Right lobe of liver (tissue), 6 donors: ENCODE measurements at regions not wholly inside any gene's neighbourhood (a gene's known extent, or its start where the extent isn't known, plus 50 kb on each side); places are given as distances from the start of the nearest gene placed in this dataset.

ENCODE experiments used
- ATAC-seq, 4 donors: fragments of 200-7000 bp; cut with Tn5 transposase; one replicate each; pipeline ENCODE4 v1.9.1; 2020; ENCODE audit warnings: mild to moderate bottlenecking in 4 of 4, moderate library complexity in 4 of 4
- DNase-seq, 3 donors: peaks; one replicate each; pipeline ENCODE4 v3.0.0-alpha.2; 2020
- H3K27ac ChIP-seq, 3 donors: fragments of 200-600 bp; one replicate each; pipeline ENCODE4 v1.8.0; 2022
- H3K27me3 ChIP-seq, 2 donors: fragments of 200-600 bp; one replicate each; pipeline ENCODE4 v1.8.0; 2022
- H3K36me3 ChIP-seq, 4 donors: fragments of 200-600 bp; sonication (generic) in 1 of 4; one replicate each; pipeline versions ENCODE4 v1.5.1 to v1.8.0; 2017 to 2022; ENCODE audit warnings: control low read depth in 1 of 4
- H3K4me1 ChIP-seq, 4 donors: fragments of 200-600 bp; sonication (generic) in 1 of 4; one replicate each; pipeline versions ENCODE4 v1.5.1 to v1.8.0; 2017 to 2022; ENCODE audit warnings: control low read depth in 1 of 4
- H3K4me3 ChIP-seq, 3 donors: fragments of 200-600 bp; one replicate each; pipeline ENCODE4 v1.8.0; 2022
- H3K9me3 ChIP-seq, 4 donors: fragments of 200-600 bp; sonication (generic) in 1 of 4; one replicate each; pipeline versions ENCODE4 v1.5.1 to v1.8.0; 2017 to 2022; ENCODE audit warnings: control low read depth in 1 of 4
- CTCF ChIP-seq, 4 donors: fragments of 200-600 bp in 3 of 4; fragments of 450-650 bp in 1 of 4; IDR thresholded peaks; one replicate each; pipeline versions ENCODE4 v1.5.1 to v1.8.0; 2016 to 2022; ENCODE audit warnings: antibody characterized with exemption in 4 of 4, mild to moderate bottlenecking in 2 of 4
- POLR2A ChIP-seq: fragments of 450-650 bp; IDR thresholded peaks from one replicate; pipeline ENCODE4 v1.6.1; 2017; ENCODE audit warnings: antibody characterized with exemption, mild to moderate bottlenecking
- WGBS: methylation state at CpG from one replicate; pipeline ENCODE4 v1.1.6; 2018; ENCODE audit warnings: low coverage, low lambda C conversion rate; ENCODE audit not compliant: insufficient coverage; ENCODE audit errors: missing lambda C conversion rate; 5-methylcytosine and 5-hydroxymethylcytosine counted together
- intact Hi-C, 2 donors: fragments of 100-400 bp; cut with DNase I; formaldehyde crosslinking; loops; one replicate each; pipeline versions ENCODE4 v1.11.2 to v1.14.1; 2022
- donor health status: DM: no; HTN: yes; CAD: no.
- donor health status: DM: no; HTN: no; CAD: no.
- donor health status: DM: no; HTN: no; CAD: no.
- donor health status: DM: no; HTN: yes; CAD: no.
- donor health status: DM: no; HTN: yes; CAD: no.

DNA sequence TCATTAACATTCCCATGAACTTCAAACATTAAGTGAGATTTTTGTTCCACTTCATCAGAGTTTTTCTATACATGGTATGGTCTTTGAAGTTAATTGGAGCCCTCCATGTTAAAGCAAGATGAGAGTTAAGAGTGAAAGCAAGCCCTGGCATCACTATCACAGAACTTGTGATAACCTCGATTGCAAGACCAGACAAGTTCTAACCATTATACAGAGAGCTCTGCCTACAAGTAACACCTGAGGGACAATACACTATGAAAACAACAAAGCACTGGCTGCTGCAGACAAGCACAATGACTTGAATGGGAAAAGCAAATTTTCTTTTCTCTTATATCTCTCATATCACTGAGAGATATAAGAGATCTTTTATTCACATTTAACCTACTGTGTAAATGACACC is 126.6 kb upstream of the GYPA start:
- intact Hi-C loops = no loop called here

DNA sequence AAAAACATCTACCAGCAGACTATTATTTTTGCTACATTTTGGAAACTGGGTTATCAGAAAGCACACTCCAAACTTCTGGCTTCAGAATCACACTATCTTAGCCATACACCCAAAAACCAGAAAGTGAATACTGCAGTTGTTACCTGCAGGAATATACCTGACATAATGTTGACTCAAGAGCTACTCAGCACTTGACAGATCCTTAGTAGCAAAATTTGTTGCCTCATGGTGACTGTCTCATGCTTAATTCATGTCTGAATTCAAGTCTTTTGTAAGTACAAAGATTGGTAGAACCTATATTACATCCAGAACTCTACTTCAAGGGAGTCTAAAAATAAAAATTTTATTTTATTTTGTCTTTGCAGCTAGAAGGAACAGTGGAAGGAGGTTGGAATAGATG is 140.2 kb upstream of the GYPA start:
- Histone ChIP-seq H3K9me3 (no peaks in the 10 kb centered on the region), H3K4me3 (no peak overlapping the region), H3K4me1 (no peaks in the 10 kb centered on the region), H3K36me3 (no peaks in the 10 kb centered on the region), H3K27me3 (peaks cover 0 to 7% of the 10 kb centered on the region in 2 donors), H3K27ac (no peak overlapping the region)
- intact Hi-C loops = no loop called here
- ATAC-seq = no peak
- no peak for DNase-seq
- TF ChIP-seq POLR2A (no peak), CTCF (IDR thresholded peaks at IDR 0.05) (no peak)

More for the DNA sequence above, 126.6 kb upstream of the GYPA start:
- Histone ChIP-seq H3K9me3 (no peaks in the 10 kb centered on the region), H3K4me1 (no peaks in the 10 kb centered on the region), H3K4me3 (no peak overlapping the region), H3K27me3 (no peaks in the 10 kb centered on the region), H3K27ac (no peak overlapping the region), H3K36me3 (no peaks in the 10 kb centered on the region)
- DNase-seq (no peak), ATAC-seq (no peak)
- TF ChIP-seq POLR2A = no peak
- no peak for TF ChIP-seq CTCF (IDR thresholded peaks at IDR 0.05)
- 25% methylated on average over 1 of the region's 1 CpG for WGBS

- H3K27ac ChIP-seq = no peak overlapping the region
- DNase-seq (no peak), ATAC-seq (no peak)
- H3K4me1 ChIP-seq = no peaks in the 10 kb centered on the region
- intact Hi-C loops = no loop called here
- no peaks in the 10 kb centered on the region for H3K36me3 ChIP-seq
- no peak for TF ChIP-seq CTCF (IDR thresholded peaks at IDR 0.05)
- no peak for TF ChIP-seq POLR2A
- no peak overlapping the region for H3K4me3 ChIP-seq
- H3K27me3 ChIP-seq = peaks cover 0 to 7% of the 10 kb centered on the region in 2 donors
- 24% methylated on average over 6 of the region's 6 CpGs for WGBS
- no peaks in the 10 kb centered on the region for H3K9me3 ChIP-seq
Measured at GRCh38 chr4:144283526-144283925, 143.0 kb upstream of the GYPA start.

- Histone ChIP-seq H3K9me3 (no peaks in the 10 kb centered on the region), H3K27ac (no peak overlapping the region), H3K4me1 (no peaks in the 10 kb centered on the region), H3K27me3 (peaks cover 0 to 7% of the 10 kb centered on the region in 2 donors), H3K4me3 (no peak overlapping the region), H3K36me3 (no peaks in the 10 kb centered on the region)
- no peak for TF ChIP-seq CTCF (IDR thresholded peaks at IDR 0.05)
- no peak for TF ChIP-seq POLR2A
- DNase-seq (no peak), ATAC-seq (no peak)
- intact Hi-C loops = no loop called here
Measured at GRCh38 chr4:144284026-144284425, 143.5 kb upstream of the GYPA start.
